ENCODE measurements at regions not wholly inside any gene's neighbourhood (a gene's known extent, or its start where the extent isn't known, plus 50 kb on each side); places are given as distances from the start of the nearest gene placed in this dataset.
"Not testable (repeated sequence)": the region's sequence is repeated elsewhere in the genome, so short reads cannot be mapped to it uniquely, and the experiment has no call there.

DNA sequence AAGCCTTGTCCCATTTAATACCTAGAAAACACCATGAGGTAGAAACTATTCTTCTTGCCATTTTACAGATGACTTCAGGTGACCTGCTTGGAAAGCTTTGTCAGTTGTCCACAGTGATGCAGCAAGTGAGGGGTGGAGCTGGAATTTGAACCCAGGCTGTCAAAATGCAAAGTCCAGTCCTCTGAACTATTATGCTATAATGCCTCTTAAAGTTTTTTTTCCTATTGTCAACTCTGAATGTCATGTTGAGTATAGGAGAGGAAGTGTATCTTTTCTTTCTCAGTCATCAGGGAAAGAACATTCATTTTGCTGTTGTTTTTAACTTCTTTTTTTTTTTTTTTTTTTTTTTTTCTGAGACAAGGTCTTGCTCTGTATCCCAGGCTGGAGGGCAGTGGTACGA lies 525.6 kb downstream of the XYLT1 start:
- DNase-seq: no peak

- DNase-seq: no peak
These were observed 514.4 kb downstream of the XYLT1 start for GRCh38 chr16:16956376-16956775.

DNA sequence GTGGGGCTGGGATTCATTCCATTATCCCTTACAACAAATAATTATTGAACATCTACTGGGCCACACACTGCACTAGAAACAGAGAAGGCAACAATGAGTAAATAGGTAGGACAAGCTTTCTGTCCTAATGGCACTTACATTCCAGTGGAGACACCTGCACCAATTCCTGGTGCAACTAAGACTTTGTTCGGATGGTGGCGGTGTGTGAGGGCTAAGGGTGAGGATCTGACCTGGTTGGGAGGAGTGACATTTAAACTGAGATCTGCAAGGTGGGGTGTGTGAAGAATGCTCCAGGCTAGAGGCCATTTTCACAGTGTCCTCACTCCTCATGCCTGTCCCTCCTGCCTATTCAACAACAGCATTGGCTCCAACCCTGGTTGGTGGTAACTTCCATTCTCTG lies 510.0 kb downstream of the XYLT1 start:
- DNase-seq: no peak

DNA sequence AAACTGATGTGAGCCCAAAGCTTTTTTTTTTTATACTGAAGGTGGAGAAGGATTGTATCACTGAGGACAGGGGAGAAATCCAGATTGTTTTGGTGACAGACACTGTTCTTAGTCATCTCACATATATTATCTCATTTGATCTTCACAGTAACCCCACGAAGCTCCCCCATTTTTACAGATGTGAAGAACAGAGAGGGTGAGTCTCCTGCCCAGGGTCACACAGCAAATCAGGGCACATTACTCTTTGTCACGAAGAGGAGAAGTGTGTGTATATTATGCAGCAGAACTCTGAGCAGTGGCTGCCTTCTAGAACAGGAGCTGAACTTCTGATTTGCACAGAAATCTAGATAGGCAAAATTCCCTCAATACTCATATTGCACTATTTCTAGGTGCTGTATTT lies 504.3 kb downstream of the XYLT1 start:
- no peak for DNase-seq

DNA sequence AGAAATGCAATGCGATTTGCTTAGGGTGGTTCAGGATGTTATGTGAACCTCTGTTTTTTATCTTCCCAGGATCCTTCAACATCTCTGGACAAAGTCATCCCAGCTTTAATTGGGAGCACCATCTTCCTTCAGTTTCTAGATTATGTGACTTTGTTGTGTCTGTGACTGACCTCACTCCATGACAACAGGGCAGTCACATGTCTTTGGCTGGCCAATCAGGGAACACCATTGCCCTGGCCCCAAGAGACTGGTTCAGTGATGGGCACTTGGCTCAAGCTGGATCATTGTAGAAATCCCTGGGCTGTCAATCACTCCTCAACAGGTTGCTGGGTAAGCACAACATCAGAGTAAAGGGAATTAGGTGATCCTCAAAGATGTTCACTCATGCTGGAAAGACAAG lies 499.7 kb downstream of the XYLT1 start:
- no peak for DNase-seq

DNA sequence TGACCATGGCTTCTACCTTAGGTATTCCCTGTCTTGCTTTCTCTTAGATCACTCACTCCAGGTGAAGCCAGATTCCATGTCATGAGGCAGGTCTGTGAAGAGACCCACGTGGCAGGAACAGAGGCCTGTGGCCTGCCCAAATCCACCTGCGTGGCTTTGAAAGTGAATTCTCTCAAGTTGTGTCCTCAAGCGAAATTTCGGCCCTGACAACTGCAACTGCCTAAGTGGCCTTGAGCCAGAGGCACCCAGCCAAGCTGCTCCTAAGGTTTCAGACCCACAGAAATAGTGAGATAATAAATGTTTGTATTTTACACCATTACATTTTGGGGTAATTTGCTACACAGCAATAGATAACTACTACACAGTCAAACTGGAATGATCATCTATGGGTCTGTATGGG lies 497.9 kb downstream of the XYLT1 start:
- no peak for DNase-seq

- DNase-seq: no peak
These were observed 496.8 kb downstream of the XYLT1 start for GRCh38 chr16:16973707-16974591.

DNA sequence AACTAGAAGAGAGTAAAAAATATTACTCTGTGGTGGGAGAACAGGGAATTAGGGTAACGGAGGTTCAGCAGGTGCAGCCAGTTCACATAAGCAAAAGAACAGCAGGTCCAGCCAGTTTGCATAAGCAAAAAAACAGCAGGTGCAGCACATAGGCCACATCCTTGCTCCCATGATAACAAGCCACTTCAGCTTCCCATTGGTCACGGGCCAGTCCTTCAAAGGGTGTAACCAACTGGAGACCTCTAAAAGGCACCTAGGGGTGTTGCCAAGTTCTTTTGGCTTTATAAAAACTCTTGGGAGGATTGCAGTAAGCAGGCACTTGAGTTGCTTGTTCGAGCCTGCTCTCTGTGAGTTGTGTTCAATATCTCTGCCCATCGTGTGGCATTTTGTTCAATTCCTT lies 488.1 kb downstream of the XYLT1 start:
- DNase-seq: no peak

- no peak for DNase-seq
These were observed 487.2 kb downstream of the XYLT1 start for GRCh38 chr16:16983582-16983981.

DNA sequence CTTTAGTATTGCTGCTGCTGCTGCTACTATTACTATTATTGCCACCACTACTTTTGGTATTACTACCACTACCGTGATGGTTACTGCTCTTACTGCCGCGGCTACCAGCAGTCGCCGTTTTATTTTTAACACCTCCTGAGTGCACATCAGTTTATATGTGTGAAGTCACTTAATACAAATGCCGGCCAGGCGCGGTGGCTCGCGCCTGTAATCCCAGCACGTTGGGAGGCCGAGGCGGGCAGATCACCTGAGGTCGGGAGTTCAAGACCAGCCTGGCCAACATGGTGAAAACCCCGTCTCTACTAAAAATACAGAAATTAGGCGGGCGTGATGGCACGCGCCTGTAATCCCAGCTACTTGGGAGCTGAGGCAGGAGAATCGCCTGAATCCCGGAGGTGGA lies 486.7 kb downstream of the XYLT1 start:
- not testable (repeated sequence) for DNase-seq

DNA sequence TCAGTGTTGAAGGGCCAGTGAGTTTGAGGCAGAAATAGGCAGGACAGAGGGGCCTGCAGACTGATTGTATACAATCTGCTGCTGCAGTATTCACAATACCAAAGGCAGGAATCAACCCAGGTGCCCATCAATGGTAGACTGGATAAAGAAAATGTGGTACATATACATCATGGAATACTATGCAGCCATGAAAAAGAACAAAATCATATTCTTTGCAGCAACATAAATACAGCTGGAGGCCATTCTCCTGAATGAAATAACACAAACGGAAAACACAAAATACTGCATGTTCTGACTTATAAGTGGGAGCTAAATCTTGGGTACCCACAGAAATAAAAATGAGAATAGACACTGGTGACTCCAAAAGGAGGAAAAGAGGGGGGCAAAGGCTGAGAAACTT lies 485.1 kb downstream of the XYLT1 start:
- DNase-seq: no peak

DNA sequence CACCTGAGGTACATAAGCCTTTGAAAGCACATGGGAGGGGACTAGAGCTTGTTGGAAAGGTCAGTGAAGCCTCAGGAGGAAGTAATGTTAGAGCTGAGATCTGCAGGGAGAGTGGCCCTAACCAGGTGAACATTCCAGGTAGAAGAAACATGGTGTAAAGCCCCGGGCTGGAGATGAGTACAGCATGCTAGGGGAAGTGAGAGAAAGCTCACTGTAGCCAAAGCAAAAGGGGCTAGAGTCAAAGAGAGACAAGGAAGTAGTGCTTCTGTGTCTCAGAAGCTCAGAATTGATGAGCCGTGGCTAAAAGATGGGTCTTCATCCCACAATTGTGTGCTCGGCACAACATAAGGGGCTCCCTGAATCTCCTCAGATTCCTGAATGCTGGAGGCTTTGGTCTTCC lies 481.8 kb downstream of the XYLT1 start:
- DNase-seq: no peak

- DNase-seq: no peak
These were observed 481.4 kb downstream of the XYLT1 start for GRCh38 chr16:16989368-16989767.

GRCh38 chr16:16991711-16992110 lies 479.0 kb downstream of the XYLT1 start:
- no peak for DNase-seq

DNA sequence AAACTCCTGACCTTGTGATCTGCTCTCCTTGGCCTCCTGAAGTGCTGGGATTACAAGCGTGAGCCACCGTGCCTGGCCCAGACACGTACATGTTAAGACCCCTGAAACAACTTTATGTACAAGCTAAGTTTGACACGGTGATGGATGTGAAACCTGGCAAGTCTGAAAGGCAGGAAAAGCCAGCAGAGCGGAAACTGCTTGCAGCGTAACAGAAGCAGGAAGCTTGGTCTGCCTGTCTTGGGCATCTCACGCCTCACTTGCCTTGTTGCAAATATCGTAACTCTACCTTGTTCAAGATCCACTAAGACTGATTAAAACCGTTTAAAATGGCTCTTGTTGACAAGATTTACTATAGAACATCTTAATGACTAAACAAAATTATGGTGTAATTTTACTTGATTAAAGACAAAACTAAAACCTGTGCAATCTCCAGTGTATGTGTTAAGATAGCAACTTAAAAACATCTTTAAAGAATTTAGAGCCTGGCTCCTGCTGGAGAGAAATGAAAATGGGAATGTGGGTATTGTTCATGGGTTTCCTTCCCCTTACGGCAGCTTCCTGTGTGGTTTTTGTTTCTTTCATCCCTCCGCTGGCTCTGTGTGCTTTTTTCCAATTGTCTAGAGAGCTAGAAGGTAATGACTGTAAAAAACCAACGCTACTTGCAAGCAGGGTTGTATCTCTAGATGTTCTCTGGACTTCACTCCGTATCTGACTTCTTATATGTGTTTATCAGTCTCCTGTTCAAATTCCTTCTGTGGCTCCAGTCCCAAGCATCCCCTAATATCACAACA lies 477.6 kb downstream of the XYLT1 start:
- peak in 2 of 5 donors; percentile 3 to 8 for DNase-seq

DNA sequence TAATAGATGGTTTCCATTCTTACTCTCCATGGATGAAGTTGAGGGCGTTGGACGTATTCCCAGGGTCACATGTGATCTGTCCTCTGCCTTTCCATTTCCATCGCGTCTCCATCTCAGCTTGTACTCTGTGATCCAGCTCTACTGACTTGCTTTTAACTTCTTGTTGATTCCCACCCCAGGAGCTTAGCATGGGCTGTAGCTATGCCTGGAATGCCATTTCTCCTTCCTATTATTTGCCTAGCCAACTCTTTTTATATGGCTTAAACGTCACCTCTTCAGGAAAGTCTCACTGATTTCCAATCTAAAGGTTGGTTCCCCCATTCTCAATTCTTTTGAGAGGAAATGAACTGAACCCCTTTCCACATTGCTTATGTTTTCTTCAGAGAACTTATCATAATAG lies 475.9 kb downstream of the XYLT1 start:
- no peak for DNase-seq

DNA sequence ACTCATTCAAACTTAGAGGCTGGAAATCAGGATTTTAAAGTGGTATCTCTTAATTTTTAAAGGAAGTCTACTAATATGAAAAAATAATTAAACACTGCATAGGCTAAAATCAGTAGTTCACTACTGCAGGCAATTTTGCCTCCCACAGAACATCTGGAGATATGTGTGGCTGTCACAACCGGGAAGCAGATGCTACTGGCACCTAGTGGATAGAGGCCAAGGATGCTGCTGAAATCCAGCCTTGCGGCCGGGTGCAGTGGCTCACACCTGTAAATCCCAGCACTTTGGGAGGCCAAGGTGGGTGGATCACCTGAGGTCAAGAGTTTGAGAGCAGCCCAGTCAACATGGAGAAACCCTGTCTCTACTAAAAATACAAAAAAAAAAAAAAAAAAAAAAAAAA lies 473.9 kb downstream of the XYLT1 start:
- DNase-seq: no peak

GRCh38 chr16:16997349-16997748 lies 473.4 kb downstream of the XYLT1 start:
- DNase-seq: no peak

DNA sequence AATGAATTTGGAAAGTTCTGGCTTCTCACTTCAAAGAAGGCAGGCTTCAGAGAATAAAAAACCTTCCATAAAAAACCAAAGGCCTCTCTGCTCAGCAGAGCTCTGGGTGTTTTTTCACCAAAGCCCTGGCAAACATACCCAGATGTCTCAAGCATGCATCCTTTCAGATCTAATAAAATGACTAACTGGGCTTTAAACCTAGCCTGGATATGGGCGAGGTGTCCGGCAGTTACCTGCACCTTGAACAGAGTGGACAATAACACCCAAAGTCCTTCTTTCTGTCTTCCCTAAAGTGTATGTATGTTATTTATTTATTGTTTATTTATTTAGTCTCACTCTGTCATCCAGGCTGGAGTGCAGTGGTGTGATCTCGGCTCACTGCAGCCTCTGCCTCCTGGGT lies 469.3 kb downstream of the XYLT1 start:
- no peak for DNase-seq

DNA sequence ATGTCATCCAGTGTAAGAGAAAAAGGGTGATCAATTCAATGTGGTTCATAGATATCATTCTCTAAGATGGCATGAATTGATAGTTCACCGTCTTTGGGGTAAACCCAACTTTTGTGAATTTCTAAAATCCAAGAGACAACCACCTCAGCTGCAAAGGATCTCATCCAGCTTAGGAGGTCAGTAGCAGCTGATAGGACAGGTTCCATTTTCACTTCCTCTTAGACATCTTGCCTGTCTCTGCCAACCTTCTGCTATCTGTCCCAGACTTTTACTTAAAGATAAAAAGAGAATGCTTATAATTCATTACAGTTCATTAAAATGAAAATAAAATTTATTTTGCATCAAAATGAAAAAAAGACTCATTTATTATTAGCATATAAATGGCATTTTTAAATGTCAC lies 468.2 kb downstream of the XYLT1 start:
- DNase-seq: no peak

GRCh38 chr16:17005963-17006362 lies 464.8 kb downstream of the XYLT1 start:
- not testable (repeated sequence) for DNase-seq

DNA sequence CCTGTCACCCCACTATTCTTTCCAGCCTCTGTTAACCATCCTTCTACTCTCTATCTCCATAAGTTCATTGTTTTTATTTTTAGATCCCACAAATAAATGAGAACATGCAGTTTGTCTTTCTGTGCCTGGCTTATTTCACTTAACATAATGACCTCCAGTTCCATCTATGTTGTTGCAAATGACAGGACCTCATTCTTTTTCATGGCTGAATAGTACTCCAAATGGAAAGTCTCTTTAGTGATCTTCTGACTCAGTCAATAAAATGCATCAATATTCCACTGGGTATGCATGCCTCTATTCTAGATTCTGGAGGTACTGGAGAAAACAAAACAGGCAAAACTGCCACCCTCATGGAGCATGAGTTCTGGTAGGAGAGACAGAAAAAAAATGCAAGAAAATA lies 459.0 kb downstream of the XYLT1 start:
- DNase-seq: no peak

DNA sequence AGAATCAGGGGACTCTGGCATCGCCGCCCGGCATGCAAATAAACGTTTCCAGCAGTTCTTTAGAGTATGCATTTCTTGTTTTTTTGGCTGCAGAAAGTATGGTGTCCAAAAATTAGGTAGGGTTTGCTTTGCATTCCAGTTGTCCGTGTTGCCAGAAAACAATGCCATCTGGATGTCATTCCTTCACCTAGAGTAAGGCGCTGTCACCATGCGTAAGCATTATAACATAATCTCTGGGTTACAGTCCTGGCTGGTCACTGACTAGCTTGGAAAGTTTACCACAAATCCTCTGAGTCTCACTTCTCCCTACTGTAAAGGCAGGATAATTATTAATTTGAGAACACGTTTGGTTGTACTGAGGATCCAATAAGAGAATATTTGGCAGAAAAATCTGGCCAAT lies 457.7 kb downstream of the XYLT1 start:
- no peak for DNase-seq

GRCh38 chr16:17014484-17015121 lies 456.2 kb downstream of the XYLT1 start:
- no peak for DNase-seq

Measured in T-helper 1 cell (primary cell).